Karpas-422 (cell line): ENCODE measurements at regions not wholly inside any gene's neighbourhood (a gene's known extent, or its start where the extent isn't known, plus 50 kb on each side); places are given as distances from the start of the nearest gene placed in this dataset. TPM values are rescaled to one million over a fixed set of nuclear protein-coding genes. Genes with fewer than 3 reads are reported as not detected.

Experiments
- DNase-seq: peaks from one replicate; pipeline ENCODE4 v3.0.0-alpha.2; 2015
- H2AFZ ChIP-seq: fragments of 200-600 bp; sonication (generic); 2 replicates; pipeline ENCODE4 v1.6.1; 2014; ENCODE audit warnings: antibody characterized with exemption, low read length, mixed read lengths
- H3K27ac ChIP-seq: fragments of 200-600 bp; sonication (generic); 2 replicates; pipeline ENCODE4 v1.5.1; 2014; ENCODE audit warnings: mild to moderate bottlenecking, low read length, moderate library complexity
- H3K27me3 ChIP-seq: fragments of 200-600 bp; sonication (generic); 2 replicates; pipeline ENCODE4 v1.6.1; 2014; ENCODE audit warnings: low read length, mixed read lengths
- H3K36me3 ChIP-seq: fragments of 200-600 bp; sonication (generic); 2 replicates; pipeline ENCODE4 v1.6.1; 2014; ENCODE audit warnings: low read length, mixed read lengths; ENCODE audit not compliant: insufficient read depth
- H3K4me1 ChIP-seq: fragments of 200-600 bp; sonication (generic); 2 replicates; pipeline ENCODE4 v1.6.1; 2014; ENCODE audit warnings: mild to moderate bottlenecking, low read length, mixed read lengths
- H3K4me2 ChIP-seq: fragments of 200-600 bp; sonication (generic); 2 replicates; pipeline ENCODE4 v1.6.1; 2014; ENCODE audit warnings: low read length, low read depth, mild to moderate bottlenecking; ENCODE audit not compliant: poor library complexity, severe bottlenecking
- H3K4me3 ChIP-seq: fragments of 200-600 bp; sonication (generic); 2 replicates; pipeline ENCODE4 v1.5.1; 2014; ENCODE audit warnings: mild to moderate bottlenecking, antibody characterized with exemption, low read length, mixed read lengths
- H3K79me2 ChIP-seq: fragments of 200-600 bp; sonication (generic); 2 replicates; pipeline ENCODE4 v1.6.1; 2014; ENCODE audit warnings: mild to moderate bottlenecking, low read length, mixed read lengths
- H3K9ac ChIP-seq: fragments of 200-600 bp; sonication (generic); 2 replicates; pipeline ENCODE4 v1.6.0; 2014; ENCODE audit warnings: low read length
- H3K9me2 ChIP-seq: fragments of 200-600 bp; sonication (generic), shearing (Covaris generic); replicated peaks from 2 replicates; pipeline ENCODE4 v1.6.0; 2014; ENCODE audit warnings: mild to moderate bottlenecking, low read length, moderate library complexity; ENCODE audit not compliant: insufficient read depth
- H3K9me3 ChIP-seq: fragments of 300-700, 200-600 bp; sonication (generic); 2 replicates; pipeline ENCODE4 v1.6.1; 2014; ENCODE audit warnings: low read length, mixed read lengths
- H4K20me1 ChIP-seq: fragments of 200-600 bp; sonication (generic); 2 replicates; pipeline ENCODE4 v1.6.1; 2014; ENCODE audit warnings: mild to moderate bottlenecking, antibody characterized with exemption, low read length, low read depth; ENCODE audit not compliant: insufficient read depth
- small RNA-seq: library from RNA; depleted of rRNA; stranded (forward); fragments of <200 nt; gene quantifications from one replicate; pipeline ENCODE3, GENCODE V24; 2014

- Histone ChIP-seq H2AFZ (no peak overlapping the region), H3K27me3 (no peaks in the 10 kb centered on the region), H3K79me2 (no peaks in the 10 kb centered on the region), H3K4me1 (no peaks in the 10 kb centered on the region), H3K9ac (no peak overlapping the region), H3K4me2 (no peak overlapping the region), H3K9me2 (no peaks in the 10 kb centered on the region), H3K4me3 (no peak overlapping the region), H3K36me3 (no peaks in the 10 kb centered on the region), H3K9me3 (no peaks in the 10 kb centered on the region), H3K27ac (no peak overlapping the region), H4K20me1 (no peaks in the 10 kb centered on the region)
- no peak for DNase-seq
These were observed 49.9 kb upstream of the TMPO start for GRCh38 chr12:98465505-98465904.

Small RNA genes in the stretch of these regions (small RNA-seq; reads per million reads assigned to genes)
- gene AC018659.1 = not detected
- not detected for gene MIR4303
- not detected for gene MIR4495
- not detected for gene RNU4-41P
- 1.2 reads per million, percentile 36 among the genes with 10 or more reads in this experiment for gene RNU6-36P
